Ovary (tissue), 3 donors: ENCODE measurements at regions not wholly inside any gene's neighbourhood (a gene's known extent, or its start where the extent isn't known, plus 50 kb on each side); places are given as distances from the start of the nearest gene placed in this dataset.

Source experiments
- POLR2A ChIP-seq: fragments of 450-650 bp; IDR thresholded peaks from one replicate; pipeline ENCODE4 v1.6.1; 2017; ENCODE audit warnings: antibody characterized with exemption, mild to moderate bottlenecking, moderate library complexity
- TF ChIP-seq, protein P1 (sequence below), 3 donors: fragments of 450-650 bp in 2 of 3; fragments of 200-600 bp in 1 of 3; IDR thresholded peaks; one replicate each; pipeline versions ENCODE4 v1.5.1 to v1.8.0; 2016 to 2022; ENCODE audit warnings: antibody characterized with exemption in 3 of 3, mild to moderate bottlenecking in 1 of 3
- donor health status: DM: no; HTN: no; CAD: no.

DNA sequence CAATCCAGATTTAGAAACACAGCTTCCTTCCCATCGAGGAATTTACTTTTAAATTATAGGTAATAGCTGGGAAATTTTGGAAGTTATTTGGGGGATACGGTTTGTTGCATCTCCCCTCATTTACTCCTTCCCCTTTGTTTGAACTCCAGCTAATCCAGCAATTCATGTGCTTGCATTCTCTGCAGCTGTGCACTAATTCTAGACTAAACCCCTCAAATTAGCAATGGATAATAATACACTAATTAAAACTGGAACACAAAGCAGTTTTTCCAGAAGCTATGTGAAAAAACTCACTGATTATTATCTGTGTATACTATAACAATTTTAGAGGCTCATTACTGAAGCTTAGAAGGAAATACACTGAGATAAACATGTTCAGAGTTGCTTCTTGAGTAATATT, 751.2 kb upstream of the ZNF608 start:
- TF ChIP-seq, protein P1, sequence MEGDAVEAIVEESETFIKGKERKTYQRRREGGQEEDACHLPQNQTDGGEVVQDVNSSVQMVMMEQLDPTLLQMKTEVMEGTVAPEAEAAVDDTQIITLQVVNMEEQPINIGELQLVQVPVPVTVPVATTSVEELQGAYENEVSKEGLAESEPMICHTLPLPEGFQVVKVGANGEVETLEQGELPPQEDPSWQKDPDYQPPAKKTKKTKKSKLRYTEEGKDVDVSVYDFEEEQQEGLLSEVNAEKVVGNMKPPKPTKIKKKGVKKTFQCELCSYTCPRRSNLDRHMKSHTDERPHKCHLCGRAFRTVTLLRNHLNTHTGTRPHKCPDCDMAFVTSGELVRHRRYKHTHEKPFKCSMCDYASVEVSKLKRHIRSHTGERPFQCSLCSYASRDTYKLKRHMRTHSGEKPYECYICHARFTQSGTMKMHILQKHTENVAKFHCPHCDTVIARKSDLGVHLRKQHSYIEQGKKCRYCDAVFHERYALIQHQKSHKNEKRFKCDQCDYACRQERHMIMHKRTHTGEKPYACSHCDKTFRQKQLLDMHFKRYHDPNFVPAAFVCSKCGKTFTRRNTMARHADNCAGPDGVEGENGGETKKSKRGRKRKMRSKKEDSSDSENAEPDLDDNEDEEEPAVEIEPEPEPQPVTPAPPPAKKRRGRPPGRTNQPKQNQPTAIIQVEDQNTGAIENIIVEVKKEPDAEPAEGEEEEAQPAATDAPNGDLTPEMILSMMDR (IDR thresholded peaks at IDR 0.05) = no peak
- no peak for TF ChIP-seq POLR2A
